WTC11 (cell line): ENCODE measurements at regions not wholly inside any gene's neighbourhood (a gene's known extent, or its start where the extent isn't known, plus 50 kb on each side); places are given as distances from the start of the nearest gene placed in this dataset.

ENCODE experiments used
- ATAC-seq: fragments of 200-7000 bp; cut with Tn5 transposase; 2 replicates; pipeline ENCODE4 v1.10.0; 2021; ENCODE audit warnings: mild to moderate bottlenecking, moderate library complexity
- CTCF ChIA-PET: fragments of 300-600 bp; sonication (Branson Sonifier 250); formaldehyde crosslinking; loops from one replicate; lab custom pipeline; 2021; ENCODE audit warnings: antibody characterized with exemption; lab: Charles Lee
- POLR2A ChIA-PET: fragments of 350-600 bp; sonication (Branson Sonifier 250); formaldehyde crosslinking; loops from one replicate; lab custom pipeline; 2021; ENCODE audit warnings: antibody characterized with exemption; lab: Charles Lee
- DNase-seq: peaks from one replicate; pipeline ENCODE4 v3.0.0; 2021; ENCODE audit warnings: low spot score
- H3K27ac Mint-ChIP-seq: 2 replicates; pipeline ENCODE4 v1.8.0; 2021; ENCODE audit warnings: mixed read lengths
- H3K27me3 Mint-ChIP-seq: 2 replicates; pipeline ENCODE4 v1.8.0; 2021; ENCODE audit warnings: low read depth, mild to moderate bottlenecking, moderate library complexity, mixed read lengths
- H3K36me3 Mint-ChIP-seq: 2 replicates; pipeline ENCODE4 v1.8.0; 2021; ENCODE audit warnings: mixed read lengths
- H3K4me1 Mint-ChIP-seq: 2 replicates; pipeline ENCODE4 v1.8.0; 2022; ENCODE audit warnings: mixed read lengths
- H3K4me3 Mint-ChIP-seq: 2 replicates; pipeline ENCODE4 v1.8.0; 2021; ENCODE audit warnings: mild to moderate bottlenecking, moderate library complexity, mixed read lengths
- H3K9me3 Mint-ChIP-seq: 2 replicates; pipeline ENCODE4 v1.8.0; 2021; ENCODE audit warnings: mixed read lengths
- EMX1 ChIP-seq: fragments of 250-450 bp; sonication (Bioruptor Pico); IDR thresholded peaks from 2 replicates; pipeline ENCODE4 v1.8.0; 2021; ENCODE audit warnings: mild to moderate bottlenecking
- MYBL2 ChIP-seq: sonication (generic); formaldehyde crosslinking; IDR thresholded peaks from 2 replicates; pipeline ENCODE4 v1.8.1; 2023; ENCODE audit warnings: mild to moderate bottlenecking, moderate library complexity, missing genetic modification reagents
- NR2C2 ChIP-seq: sonication (generic); formaldehyde crosslinking; IDR thresholded peaks from 2 replicates; pipeline ENCODE4 v1.8.0; 2022; ENCODE audit warnings: mild to moderate bottlenecking, missing genetic modification reagents
- SMAD3 ChIP-seq: sonication (generic); formaldehyde crosslinking; IDR thresholded peaks from 2 replicates; pipeline ENCODE4 v1.8.0; 2022; ENCODE audit warnings: missing genetic modification reagents, mild to moderate bottlenecking, borderline replicate concordance
- SMAD4 ChIP-seq: sonication (generic); formaldehyde crosslinking; IDR thresholded peaks from 2 replicates; pipeline ENCODE4 v1.8.0; 2022; ENCODE audit warnings: mild to moderate bottlenecking, missing genetic modification reagents
- SOX15 ChIP-seq: fragments of 250-450 bp; sonication (Bioruptor Pico); IDR thresholded peaks from 2 replicates; pipeline ENCODE4 v1.9.0; 2021; ENCODE audit warnings: mild to moderate bottlenecking
- SP1 ChIP-seq: sonication (generic); formaldehyde crosslinking; conservative IDR thresholded peaks from 2 replicates; pipeline ENCODE4 v1.8.1; 2022; ENCODE audit warnings: missing genetic modification reagents
- TEAD1 ChIP-seq: sonication (generic); formaldehyde crosslinking; IDR thresholded peaks from 2 replicates; pipeline ENCODE4 v1.8.0; 2022; ENCODE audit warnings: mild to moderate bottlenecking, missing genetic modification reagents
- TEAD4 ChIP-seq: sonication (generic); formaldehyde crosslinking; IDR thresholded peaks from 2 replicates; pipeline ENCODE4 v1.8.0; 2022; ENCODE audit warnings: mild to moderate bottlenecking, missing genetic modification reagents
- ZNF232 ChIP-seq: sonication (generic); formaldehyde crosslinking; IDR thresholded peaks from 2 replicates; pipeline ENCODE4 v1.8.0; 2022; ENCODE audit warnings: mild to moderate bottlenecking, missing genetic modification reagents
- TF ChIP-seq, protein P1 (sequence below): sonication (generic); formaldehyde crosslinking; IDR thresholded peaks from 2 replicates; pipeline ENCODE4 v1.8.1; 2023; ENCODE audit warnings: mild to moderate bottlenecking, missing genetic modification reagents, moderate library complexity
- TF ChIP-seq, protein P2 (sequence below): fragments of 200-600 bp; IDR thresholded peaks from 2 replicates; pipeline ENCODE4 v1.8.0; 2022; ENCODE audit warnings: antibody characterized with exemption
- TF ChIP-seq, protein P3 (sequence below): sonication (generic); formaldehyde crosslinking; IDR thresholded peaks from 2 replicates; pipeline ENCODE4 v1.8.0; 2022; ENCODE audit warnings: missing genetic modification reagents
- TF ChIP-seq, protein P4 (sequence below): sonication (generic); formaldehyde crosslinking; IDR thresholded peaks from 2 replicates; pipeline ENCODE4 v1.8.0; 2023; ENCODE audit warnings: missing genetic modification reagents
- TF ChIP-seq, protein P5 (sequence below): sonication (generic); formaldehyde crosslinking; IDR thresholded peaks from 2 replicates; pipeline ENCODE4 v1.8.1; 2023; ENCODE audit warnings: mild to moderate bottlenecking, missing genetic modification reagents
- TF ChIP-seq, protein P6 (sequence below): fragments of 250-450 bp; sonication (Bioruptor Pico); conservative IDR thresholded peaks from 2 replicates; pipeline ENCODE4 v1.9.0; 2021; ENCODE audit warnings: mild to moderate bottlenecking
- TF ChIP-seq, protein P7 (sequence below): sonication (generic); formaldehyde crosslinking; IDR thresholded peaks from 2 replicates; pipeline ENCODE4 v1.8.0; 2023; ENCODE audit warnings: mild to moderate bottlenecking, missing genetic modification reagents

DNA sequence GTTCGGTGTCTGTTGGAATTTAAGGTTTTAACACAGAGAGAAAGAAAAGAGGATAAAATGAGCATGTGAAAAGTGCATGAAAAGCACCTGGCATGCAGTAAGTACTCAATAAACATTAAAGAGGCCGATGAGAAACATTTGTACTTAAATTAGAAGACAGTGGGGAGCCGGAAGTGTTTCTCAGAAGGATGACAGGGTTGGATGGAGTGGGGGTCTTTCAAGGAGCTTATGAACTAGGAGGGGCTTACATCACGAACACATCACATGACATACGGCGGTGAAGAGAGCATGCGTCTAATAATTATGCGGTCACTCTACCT, 83.8 kb upstream of the FZD7 start:
- H3K4me1 Mint-ChIP-seq, result peaks cover 73% of the 10 kb centered on the region
- POLR2A ChIA-PET, result interaction anchor here (0.5 to 2.4 kb wide), 4 partner anchors 10 to 216 kb away, joined by 3 to 9 read pairs (median 4); no protein-coding TSS in a partner anchor
- no peak for DNase-seq
- H3K4me3 Mint-ChIP-seq, result peak overlapping the region; percentile 42
- 0 out of 2 replicates have a peak, but pooled peaks cover 6% of the 10 kb centered on the region for H3K36me3 Mint-ChIP-seq
- no peaks in the 10 kb centered on the region; the same call in none of the 2 replicates for H3K27me3 Mint-ChIP-seq
- no peaks in the 10 kb centered on the region for H3K9me3 Mint-ChIP-seq
- CTCF ChIA-PET, result interaction anchor here (1.1 kb wide), 1 partner anchor 46 kb away, joined by 3 read pairs; no protein-coding TSS in a partner anchor
- no peak for ATAC-seq
- peak overlapping the region; percentile 97 for H3K27ac Mint-ChIP-seq
- TF ChIP-seq TEAD4 (CRISPR knock-in tag), result no peak
- TF ChIP-seq, protein P1, sequence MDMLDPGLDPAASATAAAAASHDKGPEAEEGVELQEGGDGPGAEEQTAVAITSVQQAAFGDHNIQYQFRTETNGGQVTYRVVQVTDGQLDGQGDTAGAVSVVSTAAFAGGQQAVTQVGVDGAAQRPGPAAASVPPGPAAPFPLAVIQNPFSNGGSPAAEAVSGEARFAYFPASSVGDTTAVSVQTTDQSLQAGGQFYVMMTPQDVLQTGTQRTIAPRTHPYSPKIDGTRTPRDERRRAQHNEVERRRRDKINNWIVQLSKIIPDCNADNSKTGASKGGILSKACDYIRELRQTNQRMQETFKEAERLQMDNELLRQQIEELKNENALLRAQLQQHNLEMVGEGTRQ, result 0 out of 2 replicates have a peak, but pooled peaks have one; percentile 33

DNA sequence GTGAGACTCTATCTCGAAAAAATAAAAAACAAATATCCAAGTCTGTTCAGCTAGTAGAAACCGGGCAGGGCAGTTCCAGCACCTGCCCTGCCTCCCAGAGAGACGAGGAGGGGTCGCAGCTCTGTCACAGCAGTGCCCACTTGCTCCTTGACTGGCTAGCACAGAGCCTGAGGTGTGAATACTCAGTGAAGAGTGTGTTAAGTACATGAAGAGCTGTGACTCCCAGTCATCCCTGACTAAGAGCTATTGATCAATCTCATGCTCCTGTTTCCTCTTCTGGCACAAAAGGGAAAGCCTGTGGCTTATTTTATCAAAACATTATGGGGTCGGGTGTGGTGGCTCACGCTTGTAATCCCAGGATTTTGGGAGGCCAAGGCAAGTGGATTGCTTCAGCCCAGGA, 83.0 kb upstream of the FZD7 start:
- no peak for TF ChIP-seq SMAD3 (CRISPR knock-in tag)
- no peak for TF ChIP-seq ZNF232 (CRISPR knock-in tag)
- TF ChIP-seq, protein P2, sequence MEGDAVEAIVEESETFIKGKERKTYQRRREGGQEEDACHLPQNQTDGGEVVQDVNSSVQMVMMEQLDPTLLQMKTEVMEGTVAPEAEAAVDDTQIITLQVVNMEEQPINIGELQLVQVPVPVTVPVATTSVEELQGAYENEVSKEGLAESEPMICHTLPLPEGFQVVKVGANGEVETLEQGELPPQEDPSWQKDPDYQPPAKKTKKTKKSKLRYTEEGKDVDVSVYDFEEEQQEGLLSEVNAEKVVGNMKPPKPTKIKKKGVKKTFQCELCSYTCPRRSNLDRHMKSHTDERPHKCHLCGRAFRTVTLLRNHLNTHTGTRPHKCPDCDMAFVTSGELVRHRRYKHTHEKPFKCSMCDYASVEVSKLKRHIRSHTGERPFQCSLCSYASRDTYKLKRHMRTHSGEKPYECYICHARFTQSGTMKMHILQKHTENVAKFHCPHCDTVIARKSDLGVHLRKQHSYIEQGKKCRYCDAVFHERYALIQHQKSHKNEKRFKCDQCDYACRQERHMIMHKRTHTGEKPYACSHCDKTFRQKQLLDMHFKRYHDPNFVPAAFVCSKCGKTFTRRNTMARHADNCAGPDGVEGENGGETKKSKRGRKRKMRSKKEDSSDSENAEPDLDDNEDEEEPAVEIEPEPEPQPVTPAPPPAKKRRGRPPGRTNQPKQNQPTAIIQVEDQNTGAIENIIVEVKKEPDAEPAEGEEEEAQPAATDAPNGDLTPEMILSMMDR, result no peak
- TF ChIP-seq EMX1 (CRISPR knock-in tag), result no peak
- no peak for TF ChIP-seq TEAD1 (CRISPR knock-in tag)
- TF ChIP-seq, protein P3, sequence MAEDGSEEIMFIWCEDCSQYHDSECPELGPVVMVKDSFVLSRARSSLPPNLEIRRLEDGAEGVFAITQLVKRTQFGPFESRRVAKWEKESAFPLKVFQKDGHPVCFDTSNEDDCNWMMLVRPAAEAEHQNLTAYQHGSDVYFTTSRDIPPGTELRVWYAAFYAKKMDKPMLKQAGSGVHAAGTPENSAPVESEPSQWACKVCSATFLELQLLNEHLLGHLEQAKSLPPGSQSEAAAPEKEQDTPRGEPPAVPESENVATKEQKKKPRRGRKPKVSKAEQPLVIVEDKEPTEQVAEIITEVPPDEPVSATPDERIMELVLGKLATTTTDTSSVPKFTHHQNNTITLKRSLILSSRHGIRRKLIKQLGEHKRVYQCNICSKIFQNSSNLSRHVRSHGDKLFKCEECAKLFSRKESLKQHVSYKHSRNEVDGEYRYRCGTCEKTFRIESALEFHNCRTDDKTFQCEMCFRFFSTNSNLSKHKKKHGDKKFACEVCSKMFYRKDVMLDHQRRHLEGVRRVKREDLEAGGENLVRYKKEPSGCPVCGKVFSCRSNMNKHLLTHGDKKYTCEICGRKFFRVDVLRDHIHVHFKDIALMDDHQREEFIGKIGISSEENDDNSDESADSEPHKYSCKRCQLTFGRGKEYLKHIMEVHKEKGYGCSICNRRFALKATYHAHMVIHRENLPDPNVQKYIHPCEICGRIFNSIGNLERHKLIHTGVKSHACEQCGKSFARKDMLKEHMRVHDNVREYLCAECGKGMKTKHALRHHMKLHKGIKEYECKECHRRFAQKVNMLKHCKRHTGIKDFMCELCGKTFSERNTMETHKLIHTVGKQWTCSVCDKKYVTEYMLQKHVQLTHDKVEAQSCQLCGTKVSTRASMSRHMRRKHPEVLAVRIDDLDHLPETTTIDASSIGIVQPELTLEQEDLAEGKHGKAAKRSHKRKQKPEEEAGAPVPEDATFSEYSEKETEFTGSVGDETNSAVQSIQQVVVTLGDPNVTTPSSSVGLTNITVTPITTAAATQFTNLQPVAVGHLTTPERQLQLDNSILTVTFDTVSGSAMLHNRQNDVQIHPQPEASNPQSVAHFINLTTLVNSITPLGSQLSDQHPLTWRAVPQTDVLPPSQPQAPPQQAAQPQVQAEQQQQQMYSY (CRISPR knock-in tag), result no peak
- TF ChIP-seq, protein P4, sequence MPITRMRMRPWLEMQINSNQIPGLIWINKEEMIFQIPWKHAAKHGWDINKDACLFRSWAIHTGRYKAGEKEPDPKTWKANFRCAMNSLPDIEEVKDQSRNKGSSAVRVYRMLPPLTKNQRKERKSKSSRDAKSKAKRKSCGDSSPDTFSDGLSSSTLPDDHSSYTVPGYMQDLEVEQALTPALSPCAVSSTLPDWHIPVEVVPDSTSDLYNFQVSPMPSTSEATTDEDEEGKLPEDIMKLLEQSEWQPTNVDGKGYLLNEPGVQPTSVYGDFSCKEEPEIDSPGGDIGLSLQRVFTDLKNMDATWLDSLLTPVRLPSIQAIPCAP (CRISPR knock-in tag), result no peak
- no peak for TF ChIP-seq NR2C2 (CRISPR knock-in tag)
- TF ChIP-seq, protein P5, sequence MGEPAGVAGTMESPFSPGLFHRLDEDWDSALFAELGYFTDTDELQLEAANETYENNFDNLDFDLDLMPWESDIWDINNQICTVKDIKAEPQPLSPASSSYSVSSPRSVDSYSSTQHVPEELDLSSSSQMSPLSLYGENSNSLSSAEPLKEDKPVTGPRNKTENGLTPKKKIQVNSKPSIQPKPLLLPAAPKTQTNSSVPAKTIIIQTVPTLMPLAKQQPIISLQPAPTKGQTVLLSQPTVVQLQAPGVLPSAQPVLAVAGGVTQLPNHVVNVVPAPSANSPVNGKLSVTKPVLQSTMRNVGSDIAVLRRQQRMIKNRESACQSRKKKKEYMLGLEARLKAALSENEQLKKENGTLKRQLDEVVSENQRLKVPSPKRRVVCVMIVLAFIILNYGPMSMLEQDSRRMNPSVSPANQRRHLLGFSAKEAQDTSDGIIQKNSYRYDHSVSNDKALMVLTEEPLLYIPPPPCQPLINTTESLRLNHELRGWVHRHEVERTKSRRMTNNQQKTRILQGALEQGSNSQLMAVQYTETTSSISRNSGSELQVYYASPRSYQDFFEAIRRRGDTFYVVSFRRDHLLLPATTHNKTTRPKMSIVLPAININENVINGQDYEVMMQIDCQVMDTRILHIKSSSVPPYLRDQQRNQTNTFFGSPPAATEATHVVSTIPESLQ (CRISPR knock-in tag), result no peak
- TF ChIP-seq SOX15, result no peak
- Mint-ChIP-seq H3K36me3 (0 out of 2 replicates have a peak, but pooled peaks cover 6% of the 10 kb centered on the region), H3K4me1 (peaks cover 76% of the 10 kb centered on the region), H3K27ac (peak overlapping the region; percentile 51; the same call in 1 of the 2 replicates), H3K4me3 (no peak overlapping the region), H3K27me3 (no peaks in the 10 kb centered on the region; the same call in 1 of the 2 replicates), H3K9me3 (no peaks in the 10 kb centered on the region)
- DNase-seq, result no peak
- ChIA-PET POLR2A (interaction anchor here (0.5 to 2.4 kb wide), 3 partner anchors 9 to 81 kb away, joined by 3 to 9 read pairs (median 5); no protein-coding TSS in a partner anchor), CTCF (interaction anchor here (0.6 to 1.1 kb wide), 2 partner anchors 45 to 90 kb away, joined by 3 read pairs; no protein-coding TSS in a partner anchor)
- no peak for ATAC-seq

DNA sequence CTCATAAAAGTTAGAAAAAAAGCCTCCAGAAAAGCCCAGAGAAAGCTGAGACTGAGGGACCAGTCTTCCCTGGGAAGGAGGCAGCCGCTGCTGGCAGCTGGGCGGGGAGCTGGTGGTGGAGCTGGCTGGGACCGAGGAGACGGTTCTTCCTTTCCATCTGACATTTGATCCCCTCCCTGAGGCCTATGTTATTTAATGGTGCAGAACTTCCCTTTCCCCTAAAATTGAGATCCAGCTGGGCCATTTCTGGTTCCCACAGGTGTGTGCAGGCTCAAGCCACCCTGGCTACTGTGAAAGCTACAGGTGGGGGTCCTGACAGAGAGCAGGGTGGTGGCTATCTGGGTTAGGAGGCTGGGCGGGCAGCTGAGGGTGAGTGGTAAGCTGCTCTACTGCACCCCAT, 81.5 kb upstream of the FZD7 start:
- Mint-ChIP-seq H3K4me3 (no peak overlapping the region), H3K4me1 (peaks cover 73% of the 10 kb centered on the region), H3K27ac (peak overlapping the region; percentile 24; the same call in 1 of the 2 replicates), H3K36me3 (0 out of 2 replicates have a peak, but pooled peaks cover 3% of the 10 kb centered on the region), H3K27me3 (no peaks in the 10 kb centered on the region; the same call in 1 of the 2 replicates), H3K9me3 (no peaks in the 10 kb centered on the region)
- DNase-seq, result peak; percentile 57
- peak; percentile 70 for ATAC-seq
- CTCF ChIA-PET, result interaction anchor here (0.7 to 3.6 kb wide), 4 partner anchors 20 to 94 kb away, joined by 3 to 16 read pairs (median 4); no protein-coding TSS in a partner anchor
- POLR2A ChIA-PET, result interaction anchor here (1.3 to 1.6 kb wide), 2 partner anchors 20 to 44 kb away, joined by 4 to 9 read pairs; no protein-coding TSS in a partner anchor
- TF ChIP-seq MYBL2 (no peak), SP1 (no peak), SMAD4 (CRISPR knock-in tag) (no peak)
- TF ChIP-seq, protein P6, sequence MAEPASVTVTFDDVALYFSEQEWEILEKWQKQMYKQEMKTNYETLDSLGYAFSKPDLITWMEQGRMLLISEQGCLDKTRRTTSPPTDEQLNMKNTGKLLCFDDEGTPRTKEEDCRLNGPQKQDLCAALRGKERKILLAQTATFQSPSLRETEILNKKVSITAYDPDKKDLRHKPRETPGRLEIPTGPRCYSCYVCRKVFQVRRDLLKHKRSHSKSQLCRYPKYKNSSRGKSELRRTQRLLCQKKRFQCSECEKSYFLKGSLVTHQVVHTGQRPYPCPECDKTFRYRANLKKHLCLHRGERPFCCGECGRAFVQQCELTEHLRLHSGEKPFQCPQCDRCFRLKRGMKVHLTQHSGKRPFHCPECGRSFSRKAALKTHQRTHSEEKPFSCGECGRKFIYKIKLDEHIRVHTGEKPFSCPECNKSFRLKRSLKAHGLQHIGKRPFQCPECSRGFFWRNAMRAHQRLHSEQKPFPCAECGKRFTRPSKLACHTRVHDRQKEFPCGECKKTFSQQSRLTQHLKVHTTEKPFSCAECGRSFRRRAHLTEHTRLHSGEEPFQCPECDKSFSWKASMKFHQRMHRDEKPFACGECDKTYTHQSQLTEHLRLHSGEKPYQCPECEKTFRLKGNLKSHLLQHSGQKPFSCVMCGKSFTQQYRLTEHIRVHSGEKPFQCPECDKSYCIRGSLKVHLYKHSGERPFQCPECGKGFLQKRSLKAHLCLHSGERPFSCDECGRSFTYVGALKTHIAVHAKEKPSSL, result no peak
- TF ChIP-seq, protein P7, sequence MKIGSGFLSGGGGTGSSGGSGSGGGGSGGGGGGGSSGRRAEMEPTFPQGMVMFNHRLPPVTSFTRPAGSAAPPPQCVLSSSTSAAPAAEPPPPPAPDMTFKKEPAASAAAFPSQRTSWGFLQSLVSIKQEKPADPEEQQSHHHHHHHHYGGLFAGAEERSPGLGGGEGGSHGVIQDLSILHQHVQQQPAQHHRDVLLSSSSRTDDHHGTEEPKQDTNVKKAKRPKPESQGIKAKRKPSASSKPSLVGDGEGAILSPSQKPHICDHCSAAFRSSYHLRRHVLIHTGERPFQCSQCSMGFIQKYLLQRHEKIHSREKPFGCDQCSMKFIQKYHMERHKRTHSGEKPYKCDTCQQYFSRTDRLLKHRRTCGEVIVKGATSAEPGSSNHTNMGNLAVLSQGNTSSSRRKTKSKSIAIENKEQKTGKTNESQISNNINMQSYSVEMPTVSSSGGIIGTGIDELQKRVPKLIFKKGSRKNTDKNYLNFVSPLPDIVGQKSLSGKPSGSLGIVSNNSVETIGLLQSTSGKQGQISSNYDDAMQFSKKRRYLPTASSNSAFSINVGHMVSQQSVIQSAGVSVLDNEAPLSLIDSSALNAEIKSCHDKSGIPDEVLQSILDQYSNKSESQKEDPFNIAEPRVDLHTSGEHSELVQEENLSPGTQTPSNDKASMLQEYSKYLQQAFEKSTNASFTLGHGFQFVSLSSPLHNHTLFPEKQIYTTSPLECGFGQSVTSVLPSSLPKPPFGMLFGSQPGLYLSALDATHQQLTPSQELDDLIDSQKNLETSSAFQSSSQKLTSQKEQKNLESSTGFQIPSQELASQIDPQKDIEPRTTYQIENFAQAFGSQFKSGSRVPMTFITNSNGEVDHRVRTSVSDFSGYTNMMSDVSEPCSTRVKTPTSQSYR (CRISPR knock-in tag), result no peak
